SK-N-SH (cell line): ENCODE measurements at regions not wholly inside any gene's neighbourhood (a gene's known extent, or its start where the extent isn't known, plus 50 kb on each side); places are given as distances from the start of the nearest gene placed in this dataset.

Experiments used
- CHD2 ChIP-seq: fragments of 150-350 bp; IDR thresholded peaks from 2 replicates; pipeline ENCODE4 v1.6.1; 2018; ENCODE audit warnings: low read length; ENCODE audit not compliant: partially characterized antibody
- EP300 ChIP-seq, 2 experiments: IDR thresholded peaks; 2 replicates each; pipeline versions ENCODE4 v1.4.0 to v1.6.1; 2012; ENCODE audit warnings: borderline replicate concordance in 1 of 2, low read depth in 1 of 2, low read length in 1 of 2
- JUND ChIP-seq: IDR thresholded peaks from 2 replicates; pipeline ENCODE4 v1.4.0; 2012
- MEF2A ChIP-seq: IDR thresholded peaks from 2 replicates; pipeline ENCODE4 v1.4.0; 2012; ENCODE audit warnings: low read depth, borderline replicate concordance
- POLR2AphosphoS5 ChIP-seq: IDR thresholded peaks from 2 replicates; pipeline ENCODE4 v1.6.1; 2012; ENCODE audit warnings: low read depth, low read length
- RAD21 ChIP-seq: IDR thresholded peaks from 2 replicates; pipeline ENCODE4 v1.6.1; 2012; ENCODE audit warnings: mild to moderate bottlenecking, low read length
- REST ChIP-seq: IDR thresholded peaks from 2 replicates; pipeline ENCODE4 v1.6.1; 2012; ENCODE audit warnings: mild to moderate bottlenecking, low read depth, low read length, moderate library complexity
- RXRA ChIP-seq: IDR thresholded peaks from 2 replicates; pipeline ENCODE4 v1.4.0; 2012; ENCODE audit warnings: low read depth, mild to moderate bottlenecking, borderline replicate concordance
- TEAD4 ChIP-seq: IDR thresholded peaks from 2 replicates; pipeline ENCODE4 v1.4.0; 2012; ENCODE audit warnings: mild to moderate bottlenecking, borderline replicate concordance; ENCODE audit not compliant: insufficient read depth
- USF1 ChIP-seq: IDR thresholded peaks from 2 replicates; pipeline ENCODE4 v1.4.0; 2012; ENCODE audit warnings: low read depth, borderline replicate concordance
- YY1 ChIP-seq: IDR thresholded peaks from 2 replicates; pipeline ENCODE4 v1.4.0; 2012; ENCODE audit warnings: low read depth, mild to moderate bottlenecking
- TF ChIP-seq, protein P1 (sequence below): fragments of 200-600 bp; sonication (generic); IDR thresholded peaks from 2 replicates; pipeline ENCODE4 v1.6.1; 2017; ENCODE audit warnings: antibody characterized with exemption, mild to moderate bottlenecking, moderate library complexity

- TF ChIP-seq USF1, result no peak
- TF ChIP-seq, protein P1, sequence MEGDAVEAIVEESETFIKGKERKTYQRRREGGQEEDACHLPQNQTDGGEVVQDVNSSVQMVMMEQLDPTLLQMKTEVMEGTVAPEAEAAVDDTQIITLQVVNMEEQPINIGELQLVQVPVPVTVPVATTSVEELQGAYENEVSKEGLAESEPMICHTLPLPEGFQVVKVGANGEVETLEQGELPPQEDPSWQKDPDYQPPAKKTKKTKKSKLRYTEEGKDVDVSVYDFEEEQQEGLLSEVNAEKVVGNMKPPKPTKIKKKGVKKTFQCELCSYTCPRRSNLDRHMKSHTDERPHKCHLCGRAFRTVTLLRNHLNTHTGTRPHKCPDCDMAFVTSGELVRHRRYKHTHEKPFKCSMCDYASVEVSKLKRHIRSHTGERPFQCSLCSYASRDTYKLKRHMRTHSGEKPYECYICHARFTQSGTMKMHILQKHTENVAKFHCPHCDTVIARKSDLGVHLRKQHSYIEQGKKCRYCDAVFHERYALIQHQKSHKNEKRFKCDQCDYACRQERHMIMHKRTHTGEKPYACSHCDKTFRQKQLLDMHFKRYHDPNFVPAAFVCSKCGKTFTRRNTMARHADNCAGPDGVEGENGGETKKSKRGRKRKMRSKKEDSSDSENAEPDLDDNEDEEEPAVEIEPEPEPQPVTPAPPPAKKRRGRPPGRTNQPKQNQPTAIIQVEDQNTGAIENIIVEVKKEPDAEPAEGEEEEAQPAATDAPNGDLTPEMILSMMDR, result no peak
- TF ChIP-seq MEF2A, result no peak
- no peak for TF ChIP-seq RAD21
- no peak for TF ChIP-seq TEAD4
- TF ChIP-seq REST, result no peak
- no peak for TF ChIP-seq EP300 (IDR thresholded peaks at IDR 0.05; ENCODE audit: borderline replicate concordance in 1 of 2, low read depth in 1 of 2, low read length in 1 of 2)
- no peak for TF ChIP-seq JUND
- no peak for TF ChIP-seq YY1
- no peak for TF ChIP-seq RXRA
- no peak for TF ChIP-seq CHD2
- TF ChIP-seq POLR2AphosphoS5, result no peak
Measured at GRCh38 chr7:10222976-10223375, 750.7 kb upstream of the PHF14 start.
